GM12872 (cell line): ENCODE measurements at regions not wholly inside any gene's neighbourhood (a gene's known extent, or its start where the extent isn't known, plus 50 kb on each side); places are given as distances from the start of the nearest gene placed in this dataset.

Experiments
- CTCF ChIP-seq: IDR thresholded peaks from 3 replicates; pipeline ENCODE4 v1.5.1; 2011; ENCODE audit warnings: low read depth, mild to moderate bottlenecking, low read length, moderate library complexity; ENCODE audit not compliant: insufficient read depth

- TF ChIP-seq CTCF, result no peak
These were observed 72.1 kb downstream of the TMEM270 start for GRCh38 chr7:73933091-73933490.

DNA sequence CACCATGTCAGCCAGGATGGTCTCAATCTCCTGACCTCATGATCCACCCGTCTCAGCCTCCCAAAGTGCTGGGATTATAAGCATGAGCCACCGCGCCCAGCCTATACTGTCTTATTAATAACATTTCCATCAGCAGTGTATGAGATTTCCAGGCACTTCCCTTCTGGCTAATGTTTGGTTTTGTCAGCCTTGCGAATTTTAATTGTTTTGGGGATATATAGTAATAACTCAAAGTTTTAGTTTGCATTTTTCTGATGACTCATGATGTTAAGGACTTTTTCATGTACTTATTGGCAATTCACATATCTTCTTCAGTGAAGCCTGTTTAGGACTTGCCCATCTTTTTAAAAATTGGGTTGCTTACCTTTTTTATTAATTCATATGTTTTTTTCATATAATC lies 76.0 kb downstream of the TMEM270 start:
- no peak for TF ChIP-seq CTCF

DNA sequence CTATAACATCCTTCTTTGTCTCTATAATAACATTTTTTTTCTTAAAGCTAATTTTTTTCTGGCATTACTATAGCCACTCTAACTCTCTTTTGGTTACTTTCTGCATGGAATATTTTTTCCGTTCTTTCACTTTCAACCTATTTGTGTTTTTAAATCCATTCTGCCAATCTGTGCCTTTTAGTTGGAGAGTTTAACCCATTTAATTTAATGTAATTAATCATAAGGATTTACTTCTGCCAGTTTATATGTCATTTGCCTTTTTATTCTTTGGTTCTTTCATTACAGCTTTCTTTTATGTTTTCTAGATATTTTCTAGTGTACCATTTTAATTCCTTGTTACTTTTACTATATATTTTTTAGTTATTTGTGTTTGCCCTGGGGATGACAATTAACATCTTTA lies 78.6 kb downstream of the TMEM270 start:
- no peak for TF ChIP-seq CTCF

GRCh38 chr7:73940701-73941238 lies 79.8 kb downstream of the TMEM270 start:
- TF ChIP-seq CTCF, result no peak

DNA sequence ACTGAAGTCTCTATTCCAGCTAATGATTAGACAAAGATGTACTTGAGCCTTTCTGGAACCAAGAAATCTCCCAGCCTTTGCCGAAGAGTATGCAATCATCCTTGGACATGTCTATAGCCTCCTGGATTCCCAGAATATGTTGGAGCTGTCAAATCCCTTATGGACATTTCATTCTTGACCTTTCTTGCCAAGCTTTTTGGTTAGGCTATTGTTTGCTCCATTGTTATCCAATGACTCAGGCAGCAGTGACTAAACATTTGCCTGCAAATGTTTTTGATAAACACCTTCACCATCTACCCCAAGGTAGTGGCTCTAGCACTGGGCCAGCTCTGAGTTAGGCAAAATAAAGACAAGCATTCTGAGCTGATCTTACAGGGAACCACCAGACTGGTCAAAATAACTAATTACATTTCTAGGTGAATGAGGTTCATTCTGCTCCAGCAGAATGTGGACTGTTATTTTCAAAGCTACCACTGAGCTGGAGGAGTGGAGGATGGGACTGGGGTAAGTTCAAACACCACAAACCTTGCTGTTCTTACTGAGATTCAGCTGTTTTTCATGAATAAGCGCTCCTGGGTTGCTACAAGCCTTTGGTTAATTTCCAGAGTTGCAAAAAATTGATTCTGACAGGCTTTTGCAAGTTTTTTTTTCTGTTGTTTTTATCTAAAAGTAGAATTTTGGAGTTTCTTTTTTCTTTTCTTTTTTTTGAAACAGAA lies 81.0 kb downstream of the TMEM270 start:
- TF ChIP-seq CTCF, result no peak

- TF ChIP-seq CTCF, result no peak
These were observed 83.0 kb upstream of the ELN start for GRCh38 chr7:73945022-73945421.

DNA sequence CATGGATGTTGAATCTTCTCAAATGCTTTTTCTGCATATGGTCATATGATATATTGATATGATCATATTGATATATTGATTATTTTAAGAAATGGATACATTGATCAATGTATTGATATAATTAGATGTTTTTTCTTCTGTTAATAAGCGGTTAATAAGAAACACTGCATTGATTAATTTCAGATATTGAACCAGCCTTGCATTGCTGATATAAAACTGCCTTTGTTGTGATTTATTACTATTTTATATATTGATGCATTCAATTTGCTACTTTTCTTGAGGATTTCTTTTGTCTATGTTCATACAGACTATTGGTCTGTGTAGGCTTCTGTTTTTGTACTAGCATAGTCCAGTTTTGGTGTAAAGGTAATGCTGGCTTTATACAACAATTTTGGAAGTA lies 79.7 kb upstream of the ELN start:
- no peak for TF ChIP-seq CTCF
